HEK293T (cell line): ENCODE measurements at regions not wholly inside any gene's neighbourhood (a gene's known extent, or its start where the extent isn't known, plus 50 kb on each side); places are given as distances from the start of the nearest gene placed in this dataset.
"Not testable (repeated sequence)": the region's sequence is repeated elsewhere in the genome, so short reads cannot be mapped to it uniquely, and the experiment has no call there.

Experiments
- BHLHE40 ChIP-seq: fragments of 450-650 bp; IDR thresholded peaks from 2 replicates; pipeline ENCODE4 v1.6.1; 2016; ENCODE audit warnings: mild to moderate bottlenecking, moderate library complexity, borderline replicate concordance
- FOXK2 ChIP-seq: fragments of 450-650 bp; IDR thresholded peaks from 2 replicates; pipeline ENCODE4 v1.6.1; 2016; ENCODE audit warnings: mild to moderate bottlenecking
- FOXM1 ChIP-seq: fragments of 450-650 bp; IDR thresholded peaks from 2 replicates; pipeline ENCODE4 v1.6.1; 2017; ENCODE audit warnings: mild to moderate bottlenecking, borderline replicate concordance
- LEF1 ChIP-seq: fragments of 450-650 bp; IDR thresholded peaks from 2 replicates; pipeline ENCODE4 v1.6.1; 2017; ENCODE audit warnings: mild to moderate bottlenecking, borderline replicate concordance
- SUZ12 ChIP-seq: fragments of 450-650 bp; IDR thresholded peaks from 2 replicates; pipeline ENCODE4 v1.6.1; 2016; ENCODE audit warnings: mild to moderate bottlenecking
- TARDBP ChIP-seq: fragments of 450-650 bp; IDR thresholded peaks from 2 replicates; pipeline ENCODE4 v1.6.1; 2016
- TF ChIP-seq, protein P1 (sequence below): fragments of 450-650 bp; IDR thresholded peaks from 2 replicates; pipeline ENCODE4 v1.6.1; 2016

DNA sequence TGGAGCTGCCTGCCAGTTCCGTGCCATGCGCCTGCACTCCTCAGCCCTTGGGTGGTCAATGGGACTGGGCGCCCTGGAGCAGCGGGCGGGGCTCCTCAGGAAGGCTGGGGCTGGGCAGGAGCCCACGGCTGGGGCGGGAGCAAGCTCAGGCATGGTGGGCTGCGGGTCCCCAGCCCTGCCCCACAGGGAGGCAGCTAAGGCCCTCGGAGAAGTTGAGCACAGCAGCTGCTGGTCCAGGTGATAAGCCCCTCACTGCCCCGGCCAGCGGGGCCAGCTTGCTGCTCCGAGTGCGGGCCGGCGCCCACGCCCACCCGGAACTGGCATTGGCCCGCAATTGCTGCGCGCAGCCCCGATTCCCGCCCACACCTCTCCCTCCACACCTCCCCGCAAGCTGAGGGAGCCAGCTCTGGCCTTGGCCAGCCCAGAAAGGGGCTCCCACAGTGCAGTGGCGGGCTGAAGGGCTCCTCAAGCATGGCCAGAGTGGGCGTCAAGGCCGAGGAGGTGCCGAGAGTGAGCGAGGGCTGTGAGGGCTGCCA is 280.3 kb upstream of the SGCG start:
- TF ChIP-seq BHLHE40, FOXM1, TARDBP, FOXK2, SUZ12, LEF1: not testable (repeated sequence)
- TF ChIP-seq, protein P1, sequence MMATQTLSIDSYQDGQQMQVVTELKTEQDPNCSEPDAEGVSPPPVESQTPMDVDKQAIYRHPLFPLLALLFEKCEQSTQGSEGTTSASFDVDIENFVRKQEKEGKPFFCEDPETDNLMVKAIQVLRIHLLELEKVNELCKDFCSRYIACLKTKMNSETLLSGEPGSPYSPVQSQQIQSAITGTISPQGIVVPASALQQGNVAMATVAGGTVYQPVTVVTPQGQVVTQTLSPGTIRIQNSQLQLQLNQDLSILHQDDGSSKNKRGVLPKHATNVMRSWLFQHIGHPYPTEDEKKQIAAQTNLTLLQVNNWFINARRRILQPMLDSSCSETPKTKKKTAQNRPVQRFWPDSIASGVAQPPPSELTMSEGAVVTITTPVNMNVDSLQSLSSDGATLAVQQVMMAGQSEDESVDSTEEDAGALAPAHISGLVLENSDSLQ = not testable (repeated sequence)
